GM21528 (cell line): ENCODE measurements at regions not wholly inside any gene's neighbourhood (a gene's known extent, or its start where the extent isn't known, plus 50 kb on each side); places are given as distances from the start of the nearest gene placed in this dataset.
"Not testable (repeated sequence)": the region's sequence is repeated elsewhere in the genome, so short reads cannot be mapped to it uniquely, and the experiment has no call there.

Source experiments
- ATAC-seq: cut with Tn5 transposase; IDR thresholded peaks from one replicate; pipeline ENCODE4 v1.9.1; 2021; ENCODE audit warnings: mild to moderate bottlenecking, moderate library complexity; ENCODE audit not compliant: unreplicated experiment, low FRiP score

DNA sequence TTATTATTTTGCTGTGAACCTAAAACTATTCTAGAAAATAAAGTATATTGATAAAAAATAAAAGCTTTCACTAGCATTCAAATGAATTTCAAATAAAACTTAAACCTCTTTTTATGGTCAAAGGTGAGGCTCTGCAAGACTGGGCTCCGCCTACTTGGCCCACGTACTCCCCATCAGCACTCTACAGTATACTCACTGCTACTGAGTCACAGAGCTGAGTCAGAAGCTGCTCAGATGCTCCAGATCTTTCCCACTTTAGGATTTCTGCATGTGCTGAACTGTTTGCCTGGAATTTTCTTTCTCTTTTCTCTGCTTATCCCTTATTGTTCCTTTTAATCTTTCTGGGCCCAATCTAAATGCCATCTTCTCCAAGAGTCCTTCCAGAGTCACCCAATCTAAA, 331.9 kb upstream of the CCNG1 start:
- no peak for ATAC-seq

DNA sequence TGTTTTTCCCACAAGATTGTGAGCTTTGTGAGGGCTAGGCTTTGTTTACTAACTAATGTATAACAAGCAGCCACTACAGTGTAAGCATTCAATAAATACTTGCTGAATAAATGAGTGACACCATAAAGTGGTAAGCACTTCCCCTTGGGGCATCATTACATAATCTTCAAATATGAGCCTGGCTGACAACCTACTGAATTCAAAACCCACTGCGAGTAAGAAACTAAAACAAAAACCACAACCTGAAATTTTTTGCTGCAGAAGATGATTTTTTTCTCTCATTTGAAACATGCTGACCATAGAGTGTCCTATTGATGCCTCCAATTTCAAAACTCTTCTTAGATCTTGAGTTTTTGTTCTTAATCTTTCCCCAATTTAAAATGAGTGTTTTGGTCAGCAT, 331.3 kb upstream of the CCNG1 start:
- ATAC-seq, result no peak

DNA sequence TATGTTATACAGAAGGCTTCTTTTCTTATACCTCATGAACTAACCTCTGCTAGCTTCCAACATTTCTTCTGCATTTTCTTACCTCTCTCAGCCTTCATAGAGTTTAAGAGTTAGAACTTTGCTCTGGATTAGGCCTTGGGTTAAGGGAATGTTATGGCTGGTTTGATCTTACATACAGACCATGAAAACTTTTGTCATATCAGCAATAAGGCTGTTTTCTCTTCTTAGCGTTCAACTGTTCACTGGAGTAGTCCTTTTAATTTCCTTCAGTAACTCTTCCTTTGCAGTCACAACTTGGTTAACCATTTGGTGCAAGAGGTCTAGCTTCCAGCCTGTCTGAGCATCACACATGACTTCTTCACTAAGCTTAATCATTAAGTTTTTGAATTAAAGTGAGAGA, 329.0 kb upstream of the CCNG1 start:
- ATAC-seq, result no peak

DNA sequence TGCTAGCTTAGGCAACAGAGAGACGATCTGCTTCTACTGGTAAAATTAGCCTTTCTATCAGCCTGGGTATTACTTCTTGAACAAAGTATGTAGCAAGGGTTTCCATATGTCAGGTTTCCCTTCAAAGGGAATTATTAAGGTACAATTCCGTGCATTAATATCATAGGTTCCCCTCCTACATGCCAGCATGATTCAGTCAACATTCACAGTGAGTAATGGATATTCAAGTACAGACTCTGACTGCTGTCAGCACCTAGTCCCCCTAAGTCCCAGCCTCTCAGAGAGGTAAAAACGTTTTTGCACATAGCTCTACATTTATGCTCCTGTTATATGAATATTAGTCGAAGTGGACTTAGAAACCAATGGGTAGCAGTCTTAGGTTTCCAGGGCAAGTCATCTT, 322.4 kb upstream of the CCNG1 start:
- ATAC-seq, result no peak

DNA sequence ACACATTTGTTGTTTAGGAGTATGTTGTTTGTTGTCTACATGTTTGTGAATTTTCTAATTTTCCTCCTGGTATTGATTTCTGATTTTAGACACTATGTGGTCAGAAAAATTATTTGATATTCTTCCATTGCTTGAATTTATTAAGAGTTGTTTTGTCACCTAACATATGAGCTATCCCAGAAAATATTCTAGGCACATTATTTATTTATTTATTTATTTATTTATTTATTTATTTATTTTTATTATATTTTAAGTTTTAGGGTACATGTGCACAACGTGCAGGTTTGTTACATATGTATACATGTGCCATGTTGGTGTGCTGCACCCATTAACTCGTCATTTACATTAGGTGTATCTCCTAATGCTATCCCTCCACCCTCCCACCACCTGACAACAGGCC, 320.8 kb upstream of the CCNG1 start:
- not testable (repeated sequence) for ATAC-seq

DNA sequence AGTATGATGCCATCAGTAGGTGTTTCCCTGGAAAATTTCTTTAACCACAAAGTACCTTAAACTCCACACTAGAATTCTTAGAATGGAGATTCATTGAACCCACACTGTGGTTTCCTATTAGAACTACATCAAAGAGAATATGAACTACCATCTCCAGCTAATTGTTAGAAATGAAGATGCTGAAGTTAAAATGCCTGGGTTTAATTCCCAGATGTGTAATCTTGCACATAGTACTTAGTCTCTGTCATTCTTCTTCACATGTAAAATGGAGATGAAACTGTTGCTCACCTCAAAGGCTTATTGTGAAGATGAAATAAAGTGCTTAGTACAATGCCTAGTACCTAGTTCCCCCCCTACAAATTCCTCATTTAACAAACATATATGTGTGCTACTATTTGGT, 303.3 kb upstream of the CCNG1 start:
- ATAC-seq, result no peak

DNA sequence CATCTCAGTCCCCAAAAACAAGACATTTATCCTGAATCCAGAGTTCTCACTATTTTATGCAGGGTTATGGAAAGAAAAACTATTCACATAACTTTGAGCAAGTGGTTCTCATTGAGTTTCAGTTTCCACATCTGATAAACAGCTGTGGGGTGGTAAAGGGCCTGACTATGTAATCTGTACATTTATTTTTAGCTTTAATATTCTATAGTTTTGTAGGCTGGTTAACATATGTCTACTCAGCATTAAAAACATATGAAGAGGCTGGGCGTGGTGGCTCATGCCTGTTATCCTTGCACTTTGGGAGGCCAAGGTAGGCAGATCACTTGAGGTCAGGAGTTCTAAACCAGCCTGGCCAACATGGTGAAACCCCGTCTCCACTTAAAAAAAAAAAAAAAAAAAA, 301.5 kb upstream of the CCNG1 start:
- no peak for ATAC-seq

DNA sequence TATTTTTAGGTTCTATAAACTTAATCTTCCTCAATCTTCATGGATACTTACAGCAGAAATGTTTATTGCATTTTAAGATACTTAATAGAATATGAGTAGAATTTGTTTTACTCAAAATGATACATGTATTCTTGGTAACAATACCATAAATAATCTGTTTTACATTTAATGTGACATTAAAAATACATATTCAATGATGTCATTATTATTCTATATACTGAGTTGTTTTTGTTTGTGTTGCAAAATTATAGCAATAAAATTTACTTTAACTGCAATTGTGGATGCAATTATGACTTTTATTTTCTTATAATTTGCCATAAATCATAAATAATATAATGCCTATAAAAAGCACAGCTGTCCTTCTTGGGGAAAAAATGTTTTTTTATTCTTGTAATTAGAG, 275.9 kb upstream of the CCNG1 start:
- no peak for ATAC-seq

DNA sequence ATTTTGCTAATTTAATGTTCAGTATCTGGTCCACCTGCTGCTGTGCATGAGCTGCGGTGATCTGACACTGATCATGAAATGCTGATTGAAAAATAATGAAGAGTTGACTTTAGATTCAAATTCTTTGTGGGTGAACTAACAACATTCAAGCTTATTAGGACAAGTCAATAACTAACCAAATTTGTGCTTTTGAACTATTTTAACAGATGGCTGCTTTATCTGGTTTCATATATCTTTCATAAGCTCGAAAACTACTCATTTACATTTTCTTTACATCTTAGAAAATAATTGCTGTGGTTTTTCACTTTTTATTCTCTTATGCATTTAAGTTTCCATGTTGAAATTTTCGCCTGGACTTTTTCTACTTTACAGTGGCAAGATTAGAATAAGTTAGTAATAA, 274.8 kb upstream of the CCNG1 start:
- ATAC-seq, result no peak

DNA sequence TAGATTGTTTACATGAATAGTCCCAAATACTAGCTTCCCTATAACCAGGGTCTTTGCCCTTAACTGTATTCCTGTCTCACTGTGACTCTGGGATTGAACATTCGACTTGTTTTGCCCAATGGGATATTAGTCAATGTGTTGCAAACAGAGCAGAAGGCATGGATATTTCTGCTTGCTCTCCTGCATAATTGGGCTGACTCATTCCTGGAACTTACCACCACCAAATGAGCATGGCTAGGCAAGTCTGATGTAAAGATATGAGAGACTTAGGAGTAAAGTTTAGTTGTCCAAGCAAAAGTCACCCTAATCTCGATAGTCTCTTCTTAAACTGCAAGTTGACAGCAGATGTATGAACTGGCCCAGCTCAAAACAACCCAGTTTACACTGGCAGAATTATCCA, 273.5 kb upstream of the CCNG1 start:
- ATAC-seq, result no peak

DNA sequence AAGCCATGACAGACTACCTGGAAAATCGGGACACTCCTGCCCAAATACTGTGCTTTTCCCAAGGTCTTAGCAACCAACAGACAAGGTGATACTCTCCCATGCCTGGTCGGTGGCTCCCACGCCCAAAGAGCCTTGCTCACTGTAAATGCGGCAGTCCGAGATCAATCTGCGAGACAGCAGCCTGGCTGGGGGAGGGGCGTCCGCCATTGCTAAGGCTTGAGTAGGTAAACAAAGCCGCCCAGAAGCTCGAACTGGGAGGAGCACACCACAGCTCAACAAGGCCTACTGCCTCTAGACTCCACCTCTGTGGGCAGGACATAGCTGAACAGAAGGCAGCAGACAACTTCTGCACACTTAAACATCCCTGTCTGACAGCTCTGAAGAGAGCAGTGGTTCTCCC, 272.1 kb upstream of the CCNG1 start:
- ATAC-seq, result no peak

DNA sequence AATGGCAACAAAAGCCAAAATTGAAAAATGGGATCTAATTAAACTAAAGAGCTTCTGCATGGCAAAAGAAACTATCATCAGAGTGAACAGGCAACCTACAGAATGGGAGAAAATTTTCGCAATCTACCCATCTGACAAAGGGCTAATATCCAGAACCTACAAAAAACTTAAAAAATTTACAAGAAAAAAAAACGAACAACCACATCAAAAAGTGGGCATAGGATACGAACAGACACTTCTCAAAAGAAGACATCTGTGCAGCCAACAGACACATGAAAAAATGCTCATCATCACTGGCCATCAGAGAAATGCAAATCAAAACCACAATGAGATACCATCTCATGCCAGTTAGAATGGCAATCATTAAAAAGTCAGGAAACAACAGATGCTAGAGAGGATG, 267.2 kb upstream of the CCNG1 start:
- not testable (repeated sequence) for ATAC-seq

DNA sequence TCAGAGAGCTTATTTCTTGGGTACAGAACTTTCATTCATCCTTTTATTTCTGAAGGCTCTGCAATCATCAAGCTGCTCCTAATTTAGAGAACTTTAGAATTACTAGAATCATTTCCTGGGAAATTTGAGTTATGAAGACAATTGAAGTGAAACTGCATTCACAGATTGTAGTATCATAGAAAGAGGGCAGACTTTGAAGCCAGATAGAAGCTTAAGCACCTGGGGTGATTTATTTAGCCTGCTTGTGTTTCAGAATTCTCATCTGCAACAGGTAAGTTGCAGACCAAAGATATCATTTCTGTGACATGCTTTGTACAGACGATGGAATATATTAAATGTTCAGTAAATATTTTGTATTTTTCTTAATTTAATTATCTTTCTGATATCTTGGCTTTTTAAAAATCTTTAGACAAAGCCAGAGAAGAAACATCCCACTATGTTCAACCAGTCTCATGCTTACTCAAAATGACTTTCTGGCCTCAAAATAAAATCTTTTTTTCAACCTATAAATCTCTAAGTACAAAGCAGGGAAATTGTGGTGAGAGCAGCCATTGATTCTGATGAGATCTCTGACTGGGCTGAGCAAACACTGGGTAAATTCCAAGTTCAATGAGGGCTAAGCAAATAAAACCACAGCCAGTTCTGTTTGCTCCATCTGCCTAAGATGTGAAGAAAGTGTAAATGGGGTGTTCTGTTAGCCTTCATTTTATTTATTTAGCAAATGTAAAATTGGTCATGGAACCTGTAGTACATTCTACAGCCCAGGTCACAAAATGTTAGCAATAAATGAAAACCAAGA, 264.7 kb upstream of the CCNG1 start:
- no peak for ATAC-seq

DNA sequence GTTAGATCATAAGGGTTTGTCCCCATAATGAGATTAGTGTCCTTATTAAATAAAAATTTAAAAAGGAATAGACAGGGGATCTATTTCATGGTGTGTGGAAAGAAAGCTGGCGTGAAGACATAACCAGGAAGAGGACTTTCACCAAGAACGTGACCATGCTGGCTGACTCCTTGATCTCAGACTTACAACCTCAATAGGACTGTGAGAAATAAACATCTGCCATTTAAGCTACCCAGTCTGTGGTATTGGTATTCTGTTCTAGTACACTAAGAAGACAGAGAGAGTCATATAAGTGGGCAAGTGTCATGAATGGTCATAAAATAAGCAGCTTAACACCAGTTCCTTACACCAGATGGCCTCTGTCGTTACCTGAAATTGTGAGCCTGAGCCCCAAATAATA, 259.4 kb upstream of the CCNG1 start:
- ATAC-seq, result no peak

DNA sequence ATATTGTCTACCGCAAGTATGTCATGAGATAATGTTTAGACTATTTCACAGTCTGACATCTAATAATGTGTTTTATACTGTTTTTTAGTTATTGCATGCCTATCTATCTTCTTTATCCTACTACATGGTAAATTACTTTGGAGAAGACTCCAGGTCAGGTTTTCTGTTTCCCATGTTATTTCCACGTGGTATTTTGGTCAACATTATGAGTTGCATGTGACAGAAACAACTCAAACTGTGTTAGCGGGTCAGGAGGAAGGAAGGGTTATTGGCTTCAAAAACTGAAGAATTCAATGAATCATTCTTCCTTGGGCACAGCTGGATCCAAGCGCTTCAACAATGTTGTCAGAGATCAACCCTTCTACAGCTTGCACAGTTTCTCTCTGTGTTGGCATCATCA, 252.1 kb upstream of the CCNG1 start:
- ATAC-seq, result no peak

DNA sequence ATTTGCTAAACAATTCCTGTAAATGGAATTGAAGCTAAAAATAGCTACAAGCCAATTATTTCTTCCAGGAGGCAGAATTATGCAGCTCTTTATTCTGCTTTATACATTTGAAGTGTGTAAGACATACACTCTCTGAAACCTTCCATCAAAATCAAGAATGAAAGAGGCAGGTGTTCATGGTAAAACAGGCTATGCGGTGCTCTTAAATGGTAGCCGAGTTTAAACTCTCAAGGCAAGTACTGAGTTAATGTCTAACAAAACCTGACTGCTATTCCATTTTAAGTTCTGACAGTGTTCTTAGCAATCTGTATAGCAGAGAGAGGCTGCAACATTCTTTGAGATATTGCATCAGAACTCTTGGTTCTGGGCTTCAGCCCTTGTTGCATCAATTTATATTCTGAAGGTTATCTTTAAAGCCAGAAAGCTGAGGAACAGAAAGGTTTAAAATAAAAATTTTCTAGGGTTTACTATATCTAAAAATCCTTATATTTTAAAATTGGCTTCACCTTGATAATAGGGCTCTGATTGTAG, 248.3 kb upstream of the CCNG1 start:
- ATAC-seq, result no peak

DNA sequence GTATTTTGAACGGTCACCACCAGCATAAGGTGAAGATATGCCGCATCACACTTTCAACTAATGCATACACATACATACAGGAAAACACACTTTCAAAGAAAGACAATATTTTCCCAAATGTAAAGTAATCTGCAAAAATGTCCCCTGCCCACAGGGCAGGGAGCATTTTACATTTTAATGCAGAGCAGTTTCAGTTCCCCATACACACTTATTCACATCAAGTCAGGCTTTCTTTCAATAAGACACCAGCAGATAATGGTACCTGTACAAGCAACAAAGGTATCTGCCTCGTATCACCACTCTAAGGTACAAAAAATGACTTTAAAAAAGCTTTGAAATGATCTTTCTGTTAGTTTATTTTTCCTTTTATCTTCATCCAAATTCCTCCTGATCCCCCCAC, 247.1 kb upstream of the CCNG1 start:
- no peak for ATAC-seq

DNA sequence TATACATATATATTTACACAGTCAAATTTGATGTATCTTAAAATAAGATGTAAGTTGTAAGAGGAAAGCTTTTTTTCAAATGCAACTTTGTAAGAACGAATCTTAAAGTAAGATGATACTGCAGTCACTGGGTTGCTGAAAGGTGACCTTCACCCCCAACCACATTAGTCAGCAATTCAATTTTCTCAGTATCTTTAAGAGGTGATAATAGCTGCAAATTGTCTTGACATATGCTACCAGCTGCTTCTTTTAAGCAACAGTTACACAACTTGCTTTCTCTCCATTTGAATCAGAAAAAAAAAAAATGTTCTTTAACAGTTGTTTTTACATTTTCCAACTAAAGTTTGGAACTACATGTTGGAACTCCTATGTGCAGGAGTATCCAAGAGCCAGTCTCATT, 246.6 kb upstream of the CCNG1 start:
- no peak for ATAC-seq

DNA sequence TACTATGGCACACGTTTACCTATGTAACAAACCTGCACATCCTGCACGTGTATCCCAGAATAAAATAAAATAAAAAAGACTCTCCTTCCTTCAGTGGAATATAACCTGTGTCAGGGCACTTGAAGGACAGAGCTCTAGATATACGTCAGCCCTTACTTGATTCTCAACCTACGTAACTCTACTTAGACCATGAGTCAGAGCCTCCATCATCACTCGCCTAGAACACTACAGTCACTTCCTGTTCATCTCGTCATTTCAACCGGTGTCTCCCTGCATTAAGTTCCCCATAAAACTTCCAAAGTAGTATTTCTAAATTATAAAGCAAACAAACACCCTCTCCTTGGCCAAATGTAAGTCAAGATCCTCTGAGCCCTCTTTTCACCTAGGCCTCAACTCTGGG, 243.5 kb upstream of the CCNG1 start:
- ATAC-seq, result no peak

DNA sequence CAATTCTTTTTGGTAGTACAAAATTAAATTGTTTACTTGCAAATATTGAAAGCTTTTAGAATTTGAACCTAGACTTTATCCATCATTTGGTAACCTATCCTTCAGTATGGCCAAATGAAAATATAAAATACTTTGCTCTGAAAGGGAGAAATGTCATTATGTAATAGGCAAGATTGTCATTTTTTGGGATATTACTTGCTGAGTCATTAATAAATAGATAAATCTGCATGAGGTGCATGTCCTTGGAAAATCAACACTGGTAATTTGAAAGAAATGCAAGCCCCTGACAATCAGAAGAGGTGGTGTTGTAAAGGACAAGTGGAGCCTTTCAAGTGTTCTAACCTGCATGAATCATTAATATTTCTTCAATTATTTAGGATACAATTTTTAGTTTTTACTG, 231.8 kb upstream of the CCNG1 start:
- no peak for ATAC-seq

DNA sequence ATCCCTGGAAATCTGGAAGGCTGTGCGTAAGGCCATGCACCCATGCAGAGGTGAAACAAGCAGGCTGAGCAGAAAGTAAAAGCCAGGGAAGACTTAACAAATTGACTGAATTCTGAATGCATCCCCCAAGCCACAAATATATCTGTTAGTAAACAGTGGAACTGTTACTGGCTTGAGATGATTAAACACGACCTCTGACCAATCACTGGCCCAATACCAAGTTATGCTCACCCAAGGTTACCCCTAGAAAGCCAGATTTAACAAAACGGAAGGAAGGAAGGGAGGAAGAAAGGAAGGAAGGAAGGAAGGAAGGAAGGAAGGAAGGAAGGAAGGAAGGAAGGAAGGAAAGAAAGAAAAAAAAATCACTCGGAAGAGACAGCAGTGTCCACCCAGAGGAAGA, 215.8 kb upstream of the CCNG1 start:
- ATAC-seq, result no peak

DNA sequence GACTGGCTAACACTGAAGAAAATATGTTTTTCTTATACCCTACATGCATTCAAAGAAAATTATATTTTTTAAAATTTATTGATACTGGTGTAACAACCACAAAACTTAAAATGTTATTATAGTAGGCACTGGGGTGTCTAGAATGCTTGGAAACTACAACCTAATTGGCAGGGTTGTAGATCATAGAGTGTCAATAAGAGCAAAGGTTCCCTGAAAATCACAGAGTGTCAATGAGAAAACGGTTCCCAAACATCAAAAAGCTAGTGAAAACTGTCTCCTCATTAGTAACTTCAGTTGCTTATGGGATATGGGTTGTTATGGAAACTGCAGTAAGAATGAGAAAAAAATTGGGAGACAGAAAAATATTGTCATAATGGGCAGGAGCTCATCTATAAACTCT, 214.4 kb upstream of the CCNG1 start:
- no peak for ATAC-seq
